GM18517 (cell line): ENCODE measurements at regions not wholly inside any gene's neighbourhood (a gene's known extent, or its start where the extent isn't known, plus 50 kb on each side); places are given as distances from the start of the nearest gene placed in this dataset.
"Not testable (repeated sequence)": the region's sequence is repeated elsewhere in the genome, so short reads cannot be mapped to it uniquely, and the experiment has no call there.

Experiments used
- ATAC-seq: cut with Tn5 transposase; IDR thresholded peaks from one replicate; pipeline ENCODE4 v1.9.1; 2021; ENCODE audit warnings: mild to moderate bottlenecking, moderate library complexity; ENCODE audit not compliant: unreplicated experiment

DNA sequence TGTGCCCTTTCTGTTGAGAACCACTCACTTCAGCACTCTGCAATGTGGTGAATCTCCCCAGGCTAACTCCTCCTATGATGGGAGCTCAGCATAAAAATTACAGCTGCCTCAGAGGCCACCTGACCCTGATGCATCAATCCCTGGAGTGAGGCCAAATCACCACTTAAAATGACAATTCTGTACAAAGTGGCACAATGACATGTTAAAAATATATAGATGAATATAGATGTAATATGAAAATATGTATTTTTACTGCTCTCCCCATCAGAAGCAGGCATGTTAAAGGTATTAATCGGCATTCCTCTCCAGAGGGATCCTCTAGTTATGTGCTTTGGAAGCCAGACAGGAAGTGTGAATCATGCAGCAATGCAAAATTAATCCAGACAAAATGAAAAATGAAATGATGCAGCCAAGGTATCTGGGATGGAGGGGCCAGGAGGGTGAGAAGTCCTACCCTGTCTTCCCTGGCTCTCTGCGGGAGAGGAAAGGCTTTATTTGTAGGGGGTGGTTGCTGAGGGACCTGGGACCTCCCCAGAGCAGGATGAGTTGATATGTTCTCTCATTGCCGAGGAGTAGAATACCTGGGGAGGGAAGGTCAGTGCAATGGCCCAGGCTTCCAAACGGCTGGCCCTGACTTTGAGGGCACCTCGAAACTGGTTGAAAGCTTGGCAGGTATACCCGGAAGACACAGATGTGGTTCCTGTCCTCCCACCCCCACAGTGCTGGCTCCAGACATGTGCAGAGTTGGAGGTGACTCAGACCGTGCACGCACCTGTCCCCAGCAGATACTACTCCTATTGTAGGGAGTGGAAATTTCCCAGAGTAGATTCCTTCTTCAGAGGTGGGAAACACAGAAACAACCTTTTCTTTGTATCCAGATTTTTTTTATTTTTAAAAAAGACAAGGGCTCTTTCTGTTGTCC is 347.9 kb upstream of the NCAM1 start:
- ATAC-seq, result no peak

DNA sequence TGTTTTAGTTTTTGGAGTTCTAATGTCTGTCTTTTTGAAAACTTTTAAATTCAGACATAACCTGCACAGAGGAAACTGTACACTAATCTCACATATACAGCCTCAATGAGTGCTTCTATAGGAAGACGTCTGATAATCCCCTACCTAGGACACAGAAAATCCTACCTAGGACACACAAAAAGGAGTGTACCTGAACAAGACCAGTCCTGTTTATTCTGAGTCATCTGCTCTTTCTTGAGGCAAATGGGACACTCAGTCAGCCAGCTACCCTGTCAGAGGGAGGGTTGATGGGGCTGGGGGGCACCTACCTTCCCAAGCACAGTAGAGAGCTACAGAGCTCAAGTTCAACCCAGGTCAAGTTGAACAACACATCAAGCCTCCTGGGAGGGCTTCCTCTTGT is 346.6 kb upstream of the NCAM1 start:
- no peak for ATAC-seq

DNA sequence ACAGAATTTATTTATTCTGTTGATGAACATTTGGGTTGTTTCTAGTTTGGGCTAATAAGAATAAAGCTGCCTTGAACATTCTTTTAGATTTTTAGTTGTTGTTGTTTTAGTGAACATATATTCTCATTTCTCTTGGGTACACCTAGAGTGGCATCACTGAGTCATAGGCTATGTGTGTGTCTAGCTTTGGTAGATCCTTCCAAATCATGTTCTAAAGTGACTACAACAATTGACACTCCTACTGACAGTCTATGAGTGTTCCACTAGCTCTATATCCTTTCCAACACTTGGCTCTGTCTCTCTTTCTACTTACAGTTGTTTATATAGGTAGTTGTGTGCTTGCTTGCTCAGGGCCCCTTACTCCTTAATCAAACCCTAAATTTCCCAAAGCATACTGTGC is 346.0 kb upstream of the NCAM1 start:
- ATAC-seq, result no peak

GRCh38 chr11:112615891-112616290 is 345.3 kb upstream of the NCAM1 start:
- no peak for ATAC-seq

DNA sequence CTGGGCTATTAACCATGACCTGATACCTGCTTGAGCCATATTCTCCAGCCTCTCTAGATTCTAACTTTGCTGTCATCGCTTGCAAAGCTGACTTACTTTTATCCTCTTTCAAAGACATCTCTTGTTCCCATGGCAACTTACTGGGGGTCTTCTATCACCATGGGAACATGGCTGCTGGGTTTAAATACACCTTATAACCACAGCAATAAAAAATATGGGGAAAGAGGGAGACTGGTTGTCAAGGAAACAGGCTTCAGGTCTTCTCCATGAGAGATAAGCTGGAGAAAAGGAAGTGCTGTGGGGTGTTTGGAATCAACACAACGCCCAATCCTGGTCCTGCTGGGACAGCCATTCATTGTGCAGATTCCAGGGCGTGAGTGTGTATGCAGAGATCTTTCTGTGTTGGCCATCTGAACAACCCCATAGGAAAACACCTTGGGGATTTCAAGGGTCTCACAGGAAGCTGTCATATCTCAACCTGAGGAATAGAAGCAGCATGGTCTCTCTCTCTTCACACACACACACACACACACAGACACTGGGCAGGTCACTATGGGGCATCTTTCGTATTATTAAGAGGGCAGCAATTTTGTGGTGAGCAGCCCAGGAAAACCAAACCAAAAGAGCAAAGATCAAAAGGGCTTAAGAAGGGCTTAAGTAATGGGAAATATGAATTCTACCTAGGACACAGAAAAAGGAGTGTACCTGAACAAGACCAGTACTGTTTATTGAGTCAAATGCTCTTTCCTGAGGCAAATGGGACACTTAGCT is 344.7 kb upstream of the NCAM1 start:
- no peak for ATAC-seq

GRCh38 chr11:112617098-112617425 is 344.2 kb upstream of the NCAM1 start:
- no peak for ATAC-seq

DNA sequence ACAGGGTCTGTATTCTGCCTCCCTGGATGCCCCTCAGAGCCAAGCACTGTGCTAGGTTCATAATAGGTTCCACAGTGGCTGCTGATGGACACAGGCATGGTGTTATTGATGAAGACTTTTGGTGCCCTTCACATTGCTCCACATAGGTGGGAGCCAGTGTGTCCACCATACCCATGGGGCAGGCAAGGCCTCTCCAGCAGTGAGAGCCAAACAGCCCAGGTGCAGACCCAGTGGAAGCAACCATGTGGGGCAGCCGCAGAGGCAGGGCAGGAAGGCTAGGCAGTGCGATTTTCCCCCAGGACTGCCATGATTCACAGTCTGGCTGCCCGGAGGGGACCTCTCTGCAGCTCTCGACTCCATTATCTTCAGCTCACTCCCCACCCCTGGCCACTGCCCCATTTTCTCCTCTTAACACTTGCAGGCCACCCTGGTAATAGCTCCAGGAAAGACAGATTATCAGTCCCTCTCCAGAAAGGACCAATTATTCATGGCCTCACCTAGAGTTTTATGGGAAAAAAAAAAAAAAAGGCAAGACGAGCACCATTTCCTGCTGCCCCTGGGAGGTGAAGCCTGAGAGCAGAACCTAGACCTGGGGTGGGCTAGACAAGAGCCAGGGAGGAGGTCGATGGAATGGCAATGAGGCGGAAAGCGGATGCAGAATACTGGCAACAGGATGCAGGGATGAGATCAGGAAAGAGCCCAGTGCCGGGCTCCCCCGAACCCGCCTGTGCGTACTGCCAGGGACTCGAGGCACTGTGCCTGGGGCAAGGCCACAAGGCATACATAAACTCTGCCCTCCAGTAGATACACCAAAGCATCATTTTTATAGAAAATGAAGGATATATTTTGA is 343.0 kb upstream of the NCAM1 start:
- no peak for ATAC-seq

- no peak for ATAC-seq
Measured at GRCh38 chr11:112619106-112619505, 342.1 kb upstream of the NCAM1 start.

DNA sequence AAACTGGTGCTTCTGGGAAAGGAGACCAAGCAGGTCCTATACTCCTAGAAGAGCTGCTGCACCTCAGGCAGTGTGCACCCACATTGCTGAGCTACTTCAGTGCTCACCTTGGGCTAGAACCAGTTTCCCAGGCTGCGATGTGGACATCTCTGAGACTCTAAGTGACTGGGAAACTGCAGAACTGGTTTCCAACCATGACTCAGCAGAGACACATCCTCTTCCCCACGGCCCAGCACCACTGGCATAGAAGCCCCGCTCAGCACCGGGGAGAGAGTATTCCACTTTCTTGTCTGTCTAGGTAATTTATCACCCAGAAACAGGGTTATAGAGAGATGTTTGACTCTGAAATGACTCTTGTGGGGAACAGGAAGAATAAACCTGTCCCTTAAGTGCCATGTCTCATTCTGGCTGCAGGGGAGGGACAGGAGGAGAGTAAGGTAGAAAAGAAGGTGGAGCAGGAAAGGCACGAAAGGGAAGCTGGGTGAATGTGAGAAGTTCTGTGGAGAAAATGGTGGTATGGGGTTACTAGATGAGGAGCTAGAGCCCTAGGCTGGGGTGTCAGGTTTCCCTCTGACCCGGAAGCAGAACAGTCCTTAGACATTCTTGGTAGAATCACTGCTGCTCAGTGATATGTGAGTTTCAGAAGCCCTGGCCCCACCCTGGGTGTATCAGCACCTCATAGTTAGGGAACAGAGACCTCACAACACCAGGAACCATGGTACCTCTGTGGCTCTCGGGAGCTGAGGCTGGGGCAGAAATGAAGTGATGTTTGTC is 340.4 kb upstream of the NCAM1 start:
- ATAC-seq, result no peak

DNA sequence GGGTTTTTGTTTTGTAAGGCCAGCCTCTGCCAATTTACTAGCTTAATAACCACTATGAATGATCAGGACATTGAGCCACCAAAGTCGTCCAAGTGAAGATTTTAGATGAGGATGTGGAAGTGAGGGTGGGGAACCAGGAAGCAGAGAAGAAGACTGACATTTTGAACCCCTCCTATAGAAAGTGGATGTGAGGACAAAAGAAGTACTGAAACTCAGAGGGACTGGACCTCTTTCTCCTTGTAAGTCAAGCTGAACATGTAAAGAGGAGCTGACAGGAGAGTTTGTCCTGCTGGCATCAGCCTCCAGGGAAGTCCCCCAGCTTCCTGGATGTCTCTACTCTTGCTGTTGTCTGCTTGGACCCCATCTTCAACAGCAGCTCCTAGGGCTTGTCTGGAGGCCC is 338.2 kb upstream of the NCAM1 start:
- no peak for ATAC-seq

DNA sequence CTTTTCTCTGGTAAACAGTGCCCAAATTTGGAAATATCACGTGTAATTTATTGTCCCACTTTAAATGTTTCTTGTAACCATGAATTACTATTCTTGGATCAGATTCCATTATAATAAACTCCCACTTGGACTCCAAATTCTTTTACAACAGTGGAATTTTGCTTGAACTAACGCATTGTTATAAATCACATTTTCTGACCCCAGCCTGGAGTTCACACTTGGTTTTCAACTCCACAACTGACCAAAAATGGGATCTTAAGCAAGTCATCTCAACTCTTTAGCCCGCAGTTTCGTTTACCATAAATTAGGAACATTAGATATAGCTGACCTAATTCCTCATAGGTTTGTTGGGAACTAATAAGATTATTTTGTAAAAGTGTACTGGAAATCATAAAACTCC is 336.8 kb upstream of the NCAM1 start:
- no peak for ATAC-seq

DNA sequence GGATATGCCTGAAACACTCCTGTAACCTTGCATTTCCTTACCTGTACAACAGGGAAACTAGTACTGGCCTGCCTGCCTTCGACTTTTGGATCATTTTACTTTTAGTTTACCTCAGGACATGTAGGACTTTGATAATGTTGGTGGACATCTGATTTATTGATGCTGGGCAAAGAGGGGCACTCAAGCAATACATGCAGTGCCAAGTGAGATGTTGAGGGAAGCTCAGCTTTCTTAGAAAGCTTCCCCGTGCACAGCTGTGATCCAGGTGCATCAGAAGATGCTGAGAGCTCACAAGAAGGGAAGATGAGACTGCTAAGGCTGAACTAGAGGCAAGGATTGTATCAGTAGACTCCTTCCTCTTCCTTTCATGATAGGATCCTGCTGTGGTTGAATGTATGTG is 336.2 kb upstream of the NCAM1 start:
- not testable (repeated sequence) for ATAC-seq

DNA sequence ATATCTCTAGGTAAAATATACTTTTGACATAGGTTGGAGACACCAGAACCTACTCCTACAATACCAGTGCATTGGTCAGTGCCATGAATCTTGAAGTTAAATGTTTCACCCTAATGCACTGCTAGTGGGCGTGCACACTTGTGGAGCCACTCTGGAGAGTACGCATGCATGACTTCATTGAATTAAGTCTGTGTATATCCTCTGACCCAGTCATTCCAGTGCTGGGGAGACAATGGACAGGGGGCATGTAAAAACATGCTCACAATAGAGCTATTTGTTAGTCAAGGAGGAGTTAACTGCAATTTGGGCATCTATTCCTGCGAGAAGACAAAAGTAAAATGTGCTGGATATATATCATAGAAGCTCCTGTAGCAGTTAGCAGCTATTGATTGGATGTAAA is 335.4 kb upstream of the NCAM1 start:
- ATAC-seq, result no peak

GRCh38 chr11:112626731-112627130 is 334.5 kb upstream of the NCAM1 start:
- ATAC-seq, result no peak

- ATAC-seq, result peak; percentile 69
Measured at GRCh38 chr11:112627588-112628045, 333.6 kb upstream of the NCAM1 start.

GRCh38 chr11:112628676-112629075 is 332.5 kb upstream of the NCAM1 start:
- no peak for ATAC-seq

GRCh38 chr11:112630496-112630895 is 330.7 kb upstream of the NCAM1 start:
- no peak for ATAC-seq

DNA sequence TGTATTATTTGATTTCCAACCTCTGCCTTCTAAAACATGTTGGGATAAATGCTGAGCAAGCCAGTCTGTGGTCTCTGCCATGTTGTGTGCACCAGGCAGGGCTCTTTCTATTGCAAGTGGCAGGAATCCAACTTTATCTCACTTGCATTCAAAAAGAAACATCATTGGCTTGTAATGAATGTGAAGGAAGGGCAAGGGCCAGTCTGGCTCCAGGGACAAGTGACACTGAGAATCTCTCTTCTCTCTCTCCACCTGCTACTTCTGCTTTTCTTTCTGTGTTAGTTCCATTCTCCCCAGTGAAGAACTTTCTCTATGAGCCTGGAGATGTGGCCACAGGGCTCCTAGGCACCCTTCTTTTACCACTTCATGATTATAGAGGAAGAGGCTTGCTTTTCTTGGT is 329.9 kb upstream of the NCAM1 start:
- ATAC-seq, result no peak

GRCh38 chr11:112632866-112633505 is 328.2 kb upstream of the NCAM1 start:
- no peak for ATAC-seq

GRCh38 chr11:112634551-112634950 is 326.7 kb upstream of the NCAM1 start:
- ATAC-seq, result no peak
